ENCODE measurements at regions not wholly inside any gene's neighbourhood (a gene's known extent, or its start where the extent isn't known, plus 50 kb on each side); places are given as distances from the start of the nearest gene placed in this dataset.
A peak's percentile ranks its signal among the peaks of the same experiment; 100 is the strongest.
"Not testable (repeated sequence)": the region's sequence is repeated elsewhere in the genome, so short reads cannot be mapped to it uniquely, and the experiment has no call there.

- DNase-seq (ENCODE audit: low read depth), result not testable (repeated sequence)
Observed at GRCh38 chr2:131671841-131672470, 144.3 kb downstream of the CCDC74A start.

GRCh38 chr2:131672471-131673399 is 145.0 kb downstream of the CCDC74A start:
- DNase-seq (ENCODE audit: low read depth), result peak; percentile 48

GRCh38 chr2:131673400-131674173 is 145.9 kb downstream of the CCDC74A start:
- DNase-seq (ENCODE audit: low read depth), result peak; percentile 71

GRCh38 chr2:131674174-131674507 is 146.5 kb downstream of the CCDC74A start:
- no peak for DNase-seq (ENCODE audit: low read depth)

GRCh38 chr2:131681611-131682121 is 154.0 kb downstream of the CCDC74A start:
- DNase-seq (ENCODE audit: low read depth), result not testable (repeated sequence)

GRCh38 chr2:131682122-131682944 is 154.6 kb downstream of the CCDC74A start:
- peak; percentile 70 for DNase-seq (ENCODE audit: low read depth)

- DNase-seq (ENCODE audit: low read depth), result not testable (repeated sequence)
Observed at GRCh38 chr2:131682945-131683330, 155.2 kb downstream of the CCDC74A start.

GRCh38 chr2:131684631-131685316 is 157.1 kb downstream of the CCDC74A start:
- not testable (repeated sequence) for DNase-seq (ENCODE audit: low read depth)

GRCh38 chr2:131686164-131686893 is 158.6 kb downstream of the CCDC74A start:
- DNase-seq (ENCODE audit: low read depth), result not testable (repeated sequence)

- DNase-seq (ENCODE audit: low read depth), result not testable (repeated sequence)
Observed at GRCh38 chr2:131686894-131687238, 159.2 kb downstream of the CCDC74A start.

GRCh38 chr2:131689066-131689465 is 161.4 kb downstream of the CCDC74A start:
- not testable (repeated sequence) for DNase-seq (ENCODE audit: low read depth)

GRCh38 chr2:131711268-131711667 is 183.6 kb downstream of the CCDC74A start:
- DNase-seq (ENCODE audit: low read depth), result not testable (repeated sequence)

- DNase-seq (ENCODE audit: low read depth), result not testable (repeated sequence)
Observed at GRCh38 chr2:131717907-131718306, 190.2 kb downstream of the CCDC74A start.

- DNase-seq (ENCODE audit: low read depth), result not testable (repeated sequence)
Observed at GRCh38 chr2:131721163-131721562, 193.5 kb downstream of the CCDC74A start.

GRCh38 chr2:131722256-131722655 is 194.6 kb downstream of the CCDC74A start:
- DNase-seq (ENCODE audit: low read depth), result not testable (repeated sequence)

GRCh38 chr2:131724019-131724418 is 196.3 kb downstream of the CCDC74A start:
- no peak for DNase-seq (ENCODE audit: low read depth)

GRCh38 chr2:131728451-131728850 is 200.8 kb downstream of the CCDC74A start:
- DNase-seq (ENCODE audit: low read depth), result not testable (repeated sequence)

- DNase-seq (ENCODE audit: low read depth), result not testable (repeated sequence)
Observed at GRCh38 chr2:131733530-131733929, 205.8 kb downstream of the CCDC74A start.

- DNase-seq (ENCODE audit: low read depth), result not testable (repeated sequence)
Observed at GRCh38 chr2:131736406-131736805, 208.7 kb downstream of the CCDC74A start.

GRCh38 chr2:131738533-131738932 is 210.8 kb downstream of the CCDC74A start:
- DNase-seq (ENCODE audit: low read depth), result not testable (repeated sequence)

All from activated T-cell treated with anti-CD3 and anti-CD28 coated beads for 48 hours (primary cell).